Effector CD4-positive, alpha-beta T cell (primary cell): ENCODE measurements at regions not wholly inside any gene's neighbourhood (a gene's known extent, or its start where the extent isn't known, plus 50 kb on each side); places are given as distances from the start of the nearest gene placed in this dataset.

Experiments used
- DNase-seq: peaks from one replicate; pipeline ENCODE4 v3.0.0-alpha.2; 2020

DNA sequence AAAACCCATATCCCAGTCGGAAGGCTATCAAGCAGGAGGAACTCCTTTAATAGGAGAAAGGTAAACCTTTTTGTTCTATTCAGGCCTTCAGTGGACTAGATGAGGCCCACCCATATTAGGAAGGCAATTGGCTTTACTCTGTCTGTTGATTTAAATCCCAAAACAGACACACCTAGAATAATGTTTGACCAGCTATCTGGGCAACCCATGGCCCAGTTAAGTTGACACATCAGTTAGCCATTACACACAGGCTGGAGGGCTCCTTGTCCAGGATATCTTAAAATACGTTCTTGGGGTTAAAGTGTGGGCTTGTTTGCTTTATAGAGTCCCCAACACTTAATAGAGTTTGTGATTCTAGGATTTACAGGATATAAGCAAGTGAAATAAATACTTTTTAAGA, 339.0 kb upstream of the PRKCQ start:
- no peak for DNase-seq

DNA sequence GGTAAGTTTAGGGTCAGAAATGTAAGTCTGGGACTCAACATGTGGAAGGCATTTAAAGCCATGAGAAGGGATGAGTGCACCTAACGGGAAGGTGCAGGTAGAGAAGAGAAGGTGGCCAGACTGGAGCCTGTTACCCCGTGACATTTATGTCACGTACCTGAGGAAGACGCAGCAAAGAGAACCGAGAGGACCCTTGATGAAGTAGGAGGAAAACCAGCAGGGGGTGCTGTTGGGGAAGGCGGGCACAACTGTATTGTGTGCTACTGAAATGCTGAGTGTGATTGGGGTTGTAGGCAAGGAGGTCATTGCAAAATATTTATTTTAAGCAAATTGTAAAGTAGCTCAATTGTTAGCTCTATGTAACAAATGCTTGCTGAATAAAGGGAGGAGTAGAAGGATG, 338.2 kb upstream of the PRKCQ start:
- peak; percentile 54 for DNase-seq

DNA sequence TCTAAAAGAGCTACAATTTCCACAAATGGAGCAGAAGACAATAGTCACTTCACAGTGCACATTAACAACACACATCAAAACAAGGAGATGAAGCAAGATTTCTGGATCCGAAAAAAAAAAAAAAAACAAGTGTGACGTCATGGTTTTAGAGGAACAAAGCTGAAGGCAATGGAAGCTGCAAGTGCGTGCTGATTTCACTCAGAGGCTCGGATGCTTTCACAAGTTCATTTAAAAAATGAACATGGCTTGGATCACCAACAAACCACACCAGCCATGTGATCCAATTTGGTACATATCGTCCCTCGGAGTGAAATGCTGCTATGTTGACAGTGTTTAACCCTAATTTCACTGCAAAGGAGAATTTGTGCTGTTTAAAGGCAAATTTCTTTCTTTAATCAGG, 337.0 kb upstream of the PRKCQ start:
- DNase-seq, result no peak

DNA sequence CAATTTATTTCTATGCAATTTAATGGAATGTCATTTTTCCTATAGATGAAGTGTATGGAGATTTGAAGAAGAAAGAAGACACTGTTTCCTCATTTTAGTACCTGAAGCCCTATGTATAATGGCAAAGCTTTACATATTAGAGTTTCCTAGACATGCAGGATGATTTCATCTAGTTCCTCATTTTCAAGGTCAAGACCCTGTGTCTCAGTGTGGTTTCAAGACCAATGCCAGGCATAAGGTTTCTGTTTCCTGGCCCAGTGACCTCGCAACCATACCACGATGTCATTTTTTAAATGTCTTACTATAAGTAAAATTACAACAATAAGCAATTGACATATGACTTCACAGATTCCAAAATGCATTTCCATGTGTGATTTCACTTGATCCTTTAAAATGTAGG, 336.5 kb upstream of the PRKCQ start:
- DNase-seq, result no peak

DNA sequence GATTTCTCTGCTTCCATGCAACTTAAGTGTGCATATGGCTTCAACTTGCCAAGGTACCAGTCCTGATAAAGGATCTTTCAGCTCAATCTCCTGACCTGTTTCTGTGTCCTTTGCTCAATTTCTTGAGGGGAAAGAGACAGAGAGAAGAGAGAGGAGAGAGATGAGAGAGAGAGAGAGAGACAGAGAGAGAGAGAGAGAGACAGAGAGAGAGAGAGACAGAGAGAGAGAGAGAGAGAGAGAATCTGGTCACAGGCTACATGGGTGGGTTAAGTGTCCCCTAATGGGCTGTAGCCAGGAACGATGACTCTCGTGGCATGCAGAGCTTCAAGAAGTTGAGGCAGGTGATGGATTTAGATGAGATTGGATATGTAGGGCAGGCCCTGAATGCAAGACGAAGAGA, 335.2 kb upstream of the PRKCQ start:
- DNase-seq, result no peak

DNA sequence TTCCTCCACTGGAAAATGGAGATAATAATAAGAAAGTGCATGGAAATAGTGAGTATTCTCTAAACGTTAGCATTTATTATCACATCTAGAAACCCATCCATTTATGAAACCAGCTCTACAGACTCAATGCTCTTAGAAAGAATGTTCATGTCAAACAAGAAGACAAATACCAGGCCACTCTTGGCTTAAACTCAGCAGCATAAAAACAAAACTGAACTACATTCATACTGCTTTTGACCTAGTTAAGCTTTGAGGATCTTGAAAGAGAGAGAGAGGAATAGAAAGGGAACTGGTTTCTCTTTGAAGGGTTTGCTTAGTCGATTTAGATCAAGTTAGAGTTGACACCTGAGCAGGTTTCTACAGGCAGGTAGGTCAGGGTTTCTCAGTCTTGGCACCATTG, 332.9 kb upstream of the PRKCQ start:
- no peak for DNase-seq

DNA sequence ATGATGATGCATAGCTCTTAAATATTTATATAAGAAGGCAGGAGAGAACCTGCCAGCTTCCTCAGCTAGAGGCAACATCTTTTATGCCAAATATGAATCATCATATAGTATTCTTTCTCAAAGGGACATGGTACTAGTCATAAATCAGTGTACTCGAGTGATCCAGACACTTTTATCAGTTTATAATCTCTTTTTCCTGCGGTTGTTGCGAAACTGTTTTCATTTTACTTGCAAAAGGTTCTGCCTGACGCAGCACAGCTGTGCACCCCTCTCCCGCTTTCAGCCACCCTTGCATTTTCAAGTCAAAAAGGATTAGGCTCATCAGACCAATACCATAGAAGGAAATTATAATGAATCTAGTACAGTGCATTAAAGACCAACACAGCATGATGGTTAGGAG, 332.3 kb upstream of the PRKCQ start:
- DNase-seq, result no peak

DNA sequence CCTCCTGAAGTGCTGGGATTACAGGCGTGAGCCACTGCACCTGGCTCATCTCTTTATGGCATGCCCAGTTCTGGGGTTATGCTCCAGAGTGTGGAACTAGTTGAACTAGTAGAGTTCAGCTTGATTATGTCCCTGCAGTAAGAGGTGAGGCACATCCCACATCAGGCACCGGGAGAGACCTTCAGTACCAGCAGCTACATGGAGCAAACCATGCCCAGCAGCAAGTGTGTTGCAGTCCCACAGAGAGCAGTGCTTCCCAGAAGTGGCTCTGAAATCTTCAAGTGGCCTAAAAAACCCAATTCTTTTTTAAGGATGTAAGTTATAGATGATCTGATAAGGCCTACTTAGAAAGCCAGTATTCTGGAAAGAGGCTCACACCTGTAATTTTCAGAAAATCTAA, 331.9 kb upstream of the PRKCQ start:
- DNase-seq, result no peak

DNA sequence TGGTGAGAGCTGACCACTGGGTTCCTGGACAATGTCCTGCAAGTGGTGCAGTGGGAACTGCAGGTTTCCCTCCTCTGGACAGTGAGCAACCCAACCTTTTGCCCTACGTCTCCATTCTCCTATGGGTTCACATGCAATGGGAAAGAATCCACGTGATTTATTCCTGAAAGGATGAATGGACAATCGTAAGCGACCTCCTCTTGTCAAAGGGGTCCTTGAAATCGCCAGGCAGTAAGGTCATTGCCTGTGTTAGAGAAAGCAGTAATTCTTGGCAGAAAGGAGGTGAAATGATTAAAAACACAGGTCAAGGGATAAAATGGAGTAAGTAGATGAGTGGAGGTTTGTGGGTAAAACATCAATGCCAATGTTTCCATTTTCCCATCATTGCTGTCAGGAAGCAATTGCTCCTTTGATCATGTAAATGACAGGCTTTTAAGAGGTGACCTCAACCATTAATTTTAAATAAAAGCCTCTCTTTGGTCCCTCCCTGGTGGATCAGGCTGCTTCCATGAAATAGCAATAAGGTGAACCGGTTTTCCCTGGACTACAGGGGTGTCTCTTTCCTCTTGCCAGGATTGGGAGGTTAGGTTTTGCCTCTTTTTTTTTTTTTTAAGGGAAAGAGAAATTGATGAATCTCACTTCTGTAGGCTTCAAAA, 330.0 kb upstream of the PRKCQ start:
- DNase-seq, result no peak

DNA sequence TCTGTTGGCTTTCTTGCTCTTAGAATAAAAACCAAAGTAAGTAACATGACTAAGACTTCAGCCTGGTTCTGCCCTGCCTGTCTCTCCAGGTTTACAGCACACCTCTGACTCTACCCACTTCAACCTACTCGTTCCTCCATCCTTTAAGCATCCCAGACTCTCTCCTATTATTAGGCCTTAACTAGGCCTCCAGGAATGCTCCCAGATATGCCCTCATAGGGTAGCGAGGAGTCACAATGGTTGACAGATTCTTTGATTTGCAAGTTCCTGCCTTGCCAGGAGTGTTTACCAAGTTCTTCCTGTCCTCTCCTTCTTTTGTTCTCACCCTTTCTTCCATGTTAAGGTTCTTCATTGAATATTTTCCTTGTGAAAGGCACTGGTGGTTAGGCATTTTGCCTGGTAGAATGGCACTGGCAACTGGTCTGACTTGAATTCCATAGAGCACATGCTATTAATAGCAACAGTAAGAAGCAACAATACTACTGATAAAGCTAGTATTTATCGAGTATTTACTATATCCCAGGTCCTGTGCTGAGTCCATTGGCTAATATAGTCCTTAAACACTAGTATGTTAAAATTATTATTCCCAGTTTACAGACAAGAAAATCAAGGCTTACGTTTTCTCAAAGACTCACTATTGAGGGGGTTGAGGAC, 327.9 kb upstream of the PRKCQ start:
- DNase-seq, result no peak

DNA sequence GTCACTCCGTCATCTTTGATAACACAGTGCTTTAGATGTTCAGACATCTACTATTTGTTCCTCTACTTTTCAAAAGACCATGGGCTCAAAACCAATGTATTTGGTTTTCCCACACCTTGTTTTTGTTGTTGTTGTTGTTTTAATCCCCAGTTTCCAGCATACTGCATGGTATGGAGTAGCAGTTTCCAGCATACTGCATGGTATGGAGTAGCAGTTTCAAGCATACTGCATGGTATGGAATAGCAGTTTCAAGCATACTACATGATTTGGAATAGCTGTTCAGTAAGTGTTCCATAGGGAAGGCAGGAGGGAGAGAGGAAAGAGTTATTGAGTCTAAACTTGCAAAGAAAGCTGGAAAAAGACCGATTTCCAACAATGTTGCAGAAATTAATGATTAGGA, 314.3 kb upstream of the PRKCQ start:
- DNase-seq, result no peak

DNA sequence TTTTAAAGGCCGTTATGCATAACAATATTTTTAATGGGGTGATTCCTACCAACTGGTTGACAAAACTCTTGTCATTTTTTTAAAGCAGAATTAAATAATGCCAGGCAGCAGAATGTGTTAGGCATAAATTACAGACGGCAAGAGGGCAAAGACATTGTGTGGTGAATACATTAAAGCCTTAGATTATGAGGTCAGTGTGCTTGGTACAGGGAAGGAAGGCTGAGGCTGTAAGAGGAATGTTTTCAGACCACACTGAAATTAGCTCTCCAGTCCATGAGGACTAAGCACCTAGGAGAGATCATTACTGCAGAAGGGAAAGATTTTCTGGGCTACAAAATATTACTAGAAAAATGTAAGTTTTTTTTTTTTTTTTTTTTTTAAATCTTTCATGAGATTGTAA, 312.8 kb upstream of the PRKCQ start:
- no peak for DNase-seq

DNA sequence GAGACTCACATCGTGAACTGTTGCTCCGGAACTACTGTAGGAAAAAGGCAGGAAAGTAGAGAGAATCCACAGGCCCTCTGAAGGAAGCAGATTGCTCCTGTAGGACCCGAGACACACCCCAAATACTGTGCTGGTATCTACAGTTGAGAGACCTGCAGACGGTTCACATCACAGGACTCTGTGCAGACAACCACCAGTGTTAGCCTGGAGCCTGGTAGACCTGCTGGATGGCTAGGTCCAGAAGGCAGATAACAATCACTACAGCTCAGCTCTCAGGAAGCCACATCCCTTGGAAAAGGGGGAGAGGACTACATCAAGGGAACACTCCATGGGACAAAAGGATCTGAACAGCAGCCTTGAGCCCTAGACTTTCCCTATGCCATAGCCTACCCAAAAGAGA, 311.8 kb upstream of the PRKCQ start:
- DNase-seq, result no peak

DNA sequence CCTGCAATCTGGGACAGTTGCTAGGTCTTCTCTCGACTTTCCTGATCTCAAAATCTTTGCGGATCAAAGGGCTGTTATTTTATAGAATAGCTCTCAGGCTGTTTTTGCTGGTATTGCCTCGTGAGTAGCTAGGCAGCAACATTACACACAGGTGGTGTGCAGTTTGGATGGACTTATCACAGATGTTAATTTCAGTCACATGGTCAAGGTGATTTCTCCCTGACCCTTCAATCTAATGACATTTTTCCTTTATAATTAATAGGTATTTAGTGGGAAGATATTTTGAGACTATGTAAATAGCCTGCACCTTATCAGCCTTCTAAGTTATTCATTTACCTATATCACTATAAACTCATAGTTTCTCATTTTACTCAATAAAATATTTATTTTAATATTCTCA, 309.6 kb upstream of the PRKCQ start:
- DNase-seq, result no peak

DNA sequence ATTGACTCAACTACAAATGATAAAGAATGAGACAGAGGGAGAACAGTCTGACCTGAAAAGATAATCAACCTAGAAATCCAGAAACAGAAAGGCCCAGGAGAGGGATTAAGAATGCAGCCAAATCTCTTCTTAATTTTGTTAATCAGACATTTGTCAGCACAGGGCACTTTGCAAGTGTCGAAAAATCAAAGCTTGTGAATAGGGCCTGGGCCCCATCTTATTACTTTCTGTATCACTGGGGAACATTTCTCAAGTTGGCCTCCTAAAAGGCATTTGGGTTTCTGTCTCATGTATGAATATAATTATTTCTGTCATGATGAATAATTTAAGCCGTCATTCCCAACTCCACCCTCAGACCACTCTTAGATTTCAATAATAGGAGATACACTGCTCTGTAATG, 308.4 kb upstream of the PRKCQ start:
- DNase-seq, result no peak

DNA sequence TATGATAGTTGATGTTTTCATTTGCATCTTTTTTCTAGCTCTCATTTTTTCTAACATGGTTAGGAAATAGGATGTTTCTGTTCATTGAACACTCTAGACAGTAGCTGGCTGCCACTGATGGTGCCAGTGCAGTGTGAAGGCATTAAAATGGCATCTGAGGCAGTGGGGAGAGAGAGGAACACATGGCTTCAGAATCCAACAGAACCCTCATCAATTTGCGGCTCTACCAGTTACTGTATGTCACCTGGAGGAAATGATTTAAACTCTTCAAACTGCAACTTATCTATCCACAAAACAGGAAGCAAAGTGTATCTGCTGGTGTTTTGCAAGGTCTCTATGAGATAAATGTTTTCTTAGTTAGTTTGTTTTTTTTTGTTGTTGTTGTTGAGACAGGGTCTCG, 305.2 kb upstream of the PRKCQ start:
- no peak for DNase-seq

DNA sequence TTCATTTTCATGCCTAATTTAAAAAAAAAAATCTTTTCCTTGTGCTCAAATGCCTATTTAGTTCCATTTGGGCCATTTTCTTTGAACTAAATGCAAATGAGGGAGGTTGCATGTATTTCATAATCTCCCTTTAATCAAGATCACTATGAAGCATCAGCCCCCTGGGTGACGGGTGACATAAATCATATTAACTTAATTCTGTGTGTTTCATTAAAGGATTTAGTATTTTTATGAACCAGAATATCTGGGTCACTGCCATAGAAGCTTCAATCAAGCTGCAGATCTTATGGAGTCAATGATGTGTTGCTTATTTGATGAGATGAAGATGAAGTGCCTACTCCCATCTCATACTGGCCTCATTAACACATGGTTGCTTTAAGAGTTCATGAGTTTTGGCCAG, 301.9 kb upstream of the PRKCQ start:
- DNase-seq, result no peak

DNA sequence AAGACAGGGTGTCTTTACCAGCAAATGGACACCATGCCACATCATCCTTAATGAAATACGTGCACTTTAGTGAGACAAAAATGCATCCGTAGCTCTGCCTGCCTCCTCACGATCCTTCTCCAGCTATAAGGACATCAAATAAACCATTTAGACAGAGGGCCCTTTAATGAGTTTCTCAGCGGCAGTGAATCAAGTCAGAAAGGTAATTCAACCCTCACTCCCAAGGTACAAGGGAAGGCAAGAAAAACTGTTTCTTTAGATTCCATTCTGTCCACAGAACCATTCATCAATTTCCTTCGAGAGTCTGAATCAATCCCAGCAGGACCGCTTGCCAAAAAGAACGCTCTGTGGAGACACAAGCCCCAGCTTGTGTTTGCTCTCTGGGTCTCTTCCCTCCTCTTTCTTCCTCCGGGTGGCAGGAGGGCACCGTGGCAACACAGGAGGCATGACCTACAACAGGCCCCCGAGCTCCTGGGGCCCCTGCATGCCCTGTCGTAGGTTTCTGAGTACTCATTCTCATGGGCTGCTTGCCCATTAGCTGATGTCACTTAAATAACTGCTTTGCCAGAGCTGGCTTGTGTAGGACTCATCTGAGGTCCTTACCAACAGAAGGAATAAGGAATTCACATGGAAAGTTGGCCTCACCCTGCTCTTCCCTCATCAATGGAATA, 297.8 kb upstream of the PRKCQ start:
- no peak for DNase-seq

DNA sequence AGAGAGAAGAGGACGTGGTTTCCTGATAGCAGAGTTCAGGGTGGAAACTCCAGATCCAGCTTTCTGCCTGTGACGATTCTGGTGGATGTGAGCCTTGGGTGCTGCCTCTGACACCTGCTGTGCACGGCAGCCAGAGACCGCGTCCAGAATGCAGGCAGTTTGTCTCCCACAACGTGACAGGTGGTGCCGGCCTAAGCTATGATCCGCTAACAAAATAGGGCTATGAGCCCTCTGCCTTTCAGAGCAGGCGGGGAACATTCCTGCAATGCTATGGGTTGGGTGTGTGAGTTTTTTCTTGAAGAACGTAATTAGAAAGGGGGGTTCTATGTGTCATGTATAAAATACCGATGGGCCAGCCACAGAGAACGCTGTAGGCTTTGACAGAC, 297.3 kb upstream of the PRKCQ start:
- no peak for DNase-seq

DNA sequence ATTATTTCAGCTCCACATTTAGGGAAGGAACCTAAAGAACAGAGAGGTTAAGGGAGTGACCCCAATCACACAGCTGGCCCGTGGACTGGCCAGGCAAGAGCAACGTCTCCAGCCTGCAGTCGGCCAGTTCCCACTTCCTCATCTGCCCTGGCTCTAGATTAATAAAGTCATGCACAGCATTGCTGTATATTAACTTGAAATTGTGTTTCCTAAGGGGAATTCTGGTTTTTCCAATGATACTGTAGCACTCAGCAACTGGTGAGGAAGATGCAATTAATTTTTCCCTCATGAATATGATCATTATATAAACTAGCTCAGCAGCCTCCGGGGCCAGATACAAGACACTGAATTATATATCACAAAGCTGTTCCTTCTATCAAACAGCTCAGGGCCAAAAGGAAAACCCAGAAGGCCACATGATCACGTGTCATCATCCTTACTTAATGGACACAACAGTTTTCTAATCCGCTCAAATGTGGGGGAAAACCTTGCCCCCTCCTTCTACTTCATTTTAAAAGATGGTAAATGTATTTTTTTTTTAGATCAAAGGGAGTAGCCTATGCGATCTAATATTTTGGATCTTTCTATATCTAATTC, 295.3 kb upstream of the PRKCQ start:
- no peak for DNase-seq

DNA sequence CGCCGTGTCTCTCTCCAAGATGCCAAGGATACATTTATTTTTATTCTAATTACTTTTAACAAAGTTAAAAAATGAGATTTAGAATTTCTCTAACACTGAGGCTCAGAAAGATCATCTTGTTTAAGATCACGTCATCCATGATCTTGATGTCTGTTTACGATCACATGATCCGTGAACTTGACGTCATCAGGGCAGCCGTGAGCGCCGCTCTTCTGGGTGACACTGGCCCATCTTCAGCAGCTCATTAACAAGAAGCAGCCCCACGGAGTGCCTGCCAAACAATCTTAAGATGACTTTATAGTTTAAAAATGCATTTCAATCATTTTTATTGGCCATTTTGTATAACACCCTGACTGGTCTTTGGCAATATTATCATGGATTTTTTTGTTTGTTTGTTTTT, 291.1 kb upstream of the PRKCQ start:
- no peak for DNase-seq

DNA sequence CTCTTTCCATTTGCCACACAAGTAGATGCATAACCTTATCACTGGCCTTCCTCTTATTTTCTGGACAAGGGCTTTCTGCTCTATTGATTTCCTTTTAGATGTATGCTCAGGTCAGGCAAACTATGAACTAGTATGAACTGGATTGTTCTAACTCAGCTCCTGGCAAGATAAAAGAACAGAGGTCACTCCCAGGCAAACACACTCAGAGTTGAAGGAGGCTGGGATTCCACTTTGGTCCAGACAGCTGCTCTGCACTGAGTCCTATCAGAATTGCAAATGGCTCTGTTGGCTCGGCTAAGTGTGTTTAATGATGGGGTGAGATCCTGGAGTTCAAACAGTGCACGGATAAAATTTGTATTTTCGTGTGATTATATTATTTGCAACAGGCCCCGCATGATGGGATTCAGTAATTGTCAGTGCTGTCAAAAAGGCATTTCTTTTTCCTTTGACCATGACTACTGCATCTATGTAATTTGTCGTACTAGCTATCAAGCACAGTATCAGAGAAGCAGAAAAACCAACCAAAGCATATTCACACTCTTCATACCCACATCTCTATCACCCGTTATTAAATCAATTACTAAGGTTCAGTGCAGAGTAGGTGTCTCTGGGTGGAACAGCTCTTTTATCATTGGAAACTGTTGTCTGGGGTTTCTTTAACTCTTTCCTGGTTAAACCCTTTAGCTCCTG, 288.1 kb upstream of the PRKCQ start:
- DNase-seq, result no peak

DNA sequence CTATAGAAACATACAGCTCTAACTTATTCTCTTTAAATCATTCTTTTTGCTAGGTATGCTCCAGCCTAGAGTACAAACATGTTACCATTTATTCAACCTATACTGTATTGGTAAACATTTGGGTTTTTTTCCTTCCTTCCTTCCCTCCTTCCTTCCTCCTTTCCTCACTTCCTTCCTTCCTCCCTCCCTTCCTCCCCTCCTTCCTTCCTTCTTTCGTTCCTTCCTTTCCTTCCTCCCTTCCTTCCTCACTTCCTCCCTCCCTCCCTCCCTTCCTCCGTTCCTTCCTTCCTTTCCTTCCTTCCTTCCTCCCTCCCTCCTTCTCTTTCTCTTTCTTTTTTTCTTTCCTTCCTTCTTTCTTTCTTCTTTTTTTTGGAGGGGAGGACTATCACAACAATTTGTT, 286.7 kb upstream of the PRKCQ start:
- DNase-seq, result no peak

DNA sequence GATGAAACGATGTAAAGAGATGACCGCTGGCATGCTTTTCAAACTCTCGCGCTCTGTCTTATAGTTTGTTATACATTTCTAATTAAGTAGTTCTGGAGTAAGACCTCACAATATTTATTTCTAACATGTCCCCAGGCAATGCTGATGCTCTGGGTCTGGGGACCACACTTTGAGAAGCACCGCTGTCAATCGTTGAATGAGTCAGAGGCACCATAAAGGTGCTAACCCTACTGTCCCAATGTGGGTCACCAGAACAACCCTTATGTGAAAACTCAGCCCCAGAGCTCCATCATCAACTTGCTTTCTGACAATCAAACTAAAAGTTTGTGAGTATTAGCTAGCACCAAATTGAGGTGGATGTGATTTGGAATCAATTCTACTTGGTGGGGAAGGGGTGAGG, 284.1 kb upstream of the PRKCQ start:
- no peak for DNase-seq
